ENCODE measurements at regions not wholly inside any gene's neighbourhood (a gene's known extent, or its start where the extent isn't known, plus 50 kb on each side); places are given as distances from the start of the nearest gene placed in this dataset.

DNA sequence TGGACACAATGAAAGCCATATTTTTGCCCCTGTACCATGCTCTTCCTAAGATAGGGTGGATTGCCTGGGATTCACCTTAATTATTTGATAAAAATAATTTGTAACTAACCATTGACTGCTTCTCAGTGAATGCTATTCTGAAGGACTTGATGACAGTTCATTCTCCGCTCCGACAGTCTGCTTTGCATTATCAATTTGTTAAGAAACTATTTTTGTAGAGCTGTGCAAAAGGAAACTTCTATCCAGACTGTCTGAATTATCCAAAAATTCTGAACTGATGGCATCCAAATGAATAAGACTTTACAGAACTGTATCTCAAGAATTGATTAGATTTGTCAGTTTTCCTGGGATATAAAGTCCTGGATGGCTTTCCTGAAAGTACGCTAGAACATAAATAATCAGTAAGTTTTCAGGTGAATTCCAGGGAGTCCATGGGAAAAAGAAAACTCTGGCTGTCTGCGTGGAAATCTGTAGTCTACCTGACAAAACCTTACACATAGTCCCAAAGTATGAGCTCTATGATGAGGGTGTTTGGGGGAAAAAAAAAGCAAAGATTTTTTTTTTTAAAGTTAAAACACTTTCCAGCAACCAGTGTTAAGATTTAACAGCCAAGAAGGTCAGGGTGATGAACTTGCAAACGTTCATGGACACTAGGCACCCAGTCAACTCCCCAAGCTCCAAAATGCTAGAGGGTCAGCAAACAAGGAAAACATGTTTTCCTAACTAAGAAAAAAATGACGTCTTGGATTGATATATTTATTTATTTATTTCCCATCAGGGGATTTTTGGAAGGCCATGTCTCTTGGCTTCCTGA is 291.1 kb upstream of the TBX3 start:
- Histone ChIP-seq H3K27ac (no peak overlapping the region), H3K4me1 (no peaks in the 10 kb centered on the region), H3K4me3 (replicated peaks in 1 of 3) (no peak overlapping the region), H3K27me3 (no peaks in the 10 kb centered on the region), H3K9me3 (no peaks in the 10 kb centered on the region), H3K36me3 (no peaks in the 10 kb centered on the region)
- intact Hi-C loops (cut with DNase I), result no loop called here
- DNase-seq, result no peak
- no peak for TF ChIP-seq POLR2A (IDR thresholded peaks at IDR 0.05)
- TF ChIP-seq, protein P1, sequence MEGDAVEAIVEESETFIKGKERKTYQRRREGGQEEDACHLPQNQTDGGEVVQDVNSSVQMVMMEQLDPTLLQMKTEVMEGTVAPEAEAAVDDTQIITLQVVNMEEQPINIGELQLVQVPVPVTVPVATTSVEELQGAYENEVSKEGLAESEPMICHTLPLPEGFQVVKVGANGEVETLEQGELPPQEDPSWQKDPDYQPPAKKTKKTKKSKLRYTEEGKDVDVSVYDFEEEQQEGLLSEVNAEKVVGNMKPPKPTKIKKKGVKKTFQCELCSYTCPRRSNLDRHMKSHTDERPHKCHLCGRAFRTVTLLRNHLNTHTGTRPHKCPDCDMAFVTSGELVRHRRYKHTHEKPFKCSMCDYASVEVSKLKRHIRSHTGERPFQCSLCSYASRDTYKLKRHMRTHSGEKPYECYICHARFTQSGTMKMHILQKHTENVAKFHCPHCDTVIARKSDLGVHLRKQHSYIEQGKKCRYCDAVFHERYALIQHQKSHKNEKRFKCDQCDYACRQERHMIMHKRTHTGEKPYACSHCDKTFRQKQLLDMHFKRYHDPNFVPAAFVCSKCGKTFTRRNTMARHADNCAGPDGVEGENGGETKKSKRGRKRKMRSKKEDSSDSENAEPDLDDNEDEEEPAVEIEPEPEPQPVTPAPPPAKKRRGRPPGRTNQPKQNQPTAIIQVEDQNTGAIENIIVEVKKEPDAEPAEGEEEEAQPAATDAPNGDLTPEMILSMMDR (IDR thresholded peaks at IDR 0.05), result no peak
- 76 to 81% methylated on average over 6 of the region's 6 CpGs for WGBS, 2 donors

DNA sequence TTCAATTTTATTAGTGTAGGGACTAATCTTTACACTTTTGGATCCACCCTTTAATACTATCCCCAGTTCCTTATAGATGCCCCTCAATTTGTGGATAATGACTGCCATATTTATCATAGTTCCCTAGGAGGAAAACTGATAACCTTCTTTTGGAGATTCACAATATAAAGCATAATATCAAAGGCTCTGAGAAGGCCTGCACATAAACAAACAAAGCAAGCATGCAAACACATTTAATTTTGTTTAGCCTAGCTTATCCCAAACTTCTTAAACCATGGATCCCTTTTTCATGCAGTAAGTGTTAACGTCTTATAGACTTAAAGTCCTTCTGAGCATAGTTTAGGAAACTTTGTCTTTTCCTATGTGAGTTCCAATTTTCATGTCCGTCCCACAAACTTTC is 290.4 kb upstream of the TBX3 start:
- Histone ChIP-seq H3K27me3 (no peaks in the 10 kb centered on the region), H3K4me3 (replicated peaks in 1 of 3) (no peak overlapping the region), H3K36me3 (no peaks in the 10 kb centered on the region), H3K9me3 (no peaks in the 10 kb centered on the region), H3K27ac (no peak overlapping the region), H3K4me1 (no peaks in the 10 kb centered on the region)
- no peak for DNase-seq
- intact Hi-C loops (cut with DNase I), result no loop called here
- TF ChIP-seq, protein P1 (IDR thresholded peaks at IDR 0.05), result no peak
- no peak for TF ChIP-seq POLR2A (IDR thresholded peaks at IDR 0.05)
- 87% methylated on average over 2 of the region's 2 CpGs for WGBS, 2 donors

DNA sequence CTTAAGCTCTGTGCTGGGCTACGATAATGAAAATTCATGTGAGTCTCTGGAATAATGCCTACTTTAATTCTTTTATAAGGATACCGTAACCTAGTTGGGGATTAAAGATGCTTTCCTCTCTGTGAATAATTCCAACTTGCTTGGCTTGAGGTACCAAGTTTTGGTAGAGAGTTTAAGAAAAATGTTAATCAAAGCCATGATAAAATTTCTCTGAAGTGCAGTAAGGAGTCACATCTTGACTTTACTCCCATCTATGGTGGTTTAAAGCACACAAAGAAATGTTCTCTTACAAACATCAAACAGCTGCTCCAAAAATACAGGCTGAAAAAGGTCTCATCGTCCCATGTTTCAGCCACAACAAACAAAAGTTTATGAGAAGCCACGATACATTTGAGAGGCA is 284.8 kb upstream of the TBX3 start:
- H3K9me3 ChIP-seq, result no peaks in the 10 kb centered on the region
- no peak for DNase-seq
- H3K36me3 ChIP-seq, result no peaks in the 10 kb centered on the region
- H3K4me3 ChIP-seq (replicated peaks in 1 of 3), result no peak overlapping the region
- H3K4me1 ChIP-seq, result no peaks in the 10 kb centered on the region
- no peaks in the 10 kb centered on the region for H3K27me3 ChIP-seq
- 87 to 89% methylated on average over 4 of the region's 4 CpGs for whole genome bisulfite sequencing, 2 donors
- TF ChIP-seq POLR2A (IDR thresholded peaks at IDR 0.05), result no peak
- TF ChIP-seq, protein P1 (IDR thresholded peaks at IDR 0.05), result no peak
- intact Hi-C loops (cut with DNase I), result no loop called here
- H3K27ac ChIP-seq, result no peak overlapping the region

DNA sequence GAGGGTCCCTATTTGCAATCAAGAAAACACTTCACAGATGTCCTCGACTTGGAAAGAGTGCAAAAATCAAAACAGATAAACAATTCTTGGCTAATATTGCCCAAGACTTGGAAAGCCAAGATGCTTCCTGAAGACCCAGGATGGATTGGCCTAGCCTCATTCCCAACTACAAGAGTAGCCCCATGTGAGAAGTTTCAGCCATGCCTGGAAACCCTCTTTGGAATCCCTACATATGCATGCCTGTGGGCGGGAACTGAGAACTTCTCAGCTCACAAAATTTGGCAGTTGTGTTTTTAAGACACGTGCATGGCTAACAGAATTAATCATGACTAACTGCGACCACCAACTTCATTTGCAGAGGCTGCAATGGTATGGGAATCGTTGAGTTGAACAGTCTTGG is 283.2 kb upstream of the TBX3 start:
- 78 to 84% methylated on average over 5 of the region's 5 CpGs for WGBS, 2 donors
- no peaks in the 10 kb centered on the region for H3K27me3 ChIP-seq
- no peak overlapping the region for H3K4me3 ChIP-seq (replicated peaks in 1 of 3)
- H3K27ac ChIP-seq, result no peak overlapping the region
- no peak for DNase-seq
- H3K9me3 ChIP-seq, result no peaks in the 10 kb centered on the region
- intact Hi-C loops (cut with DNase I), result no loop called here
- H3K4me1 ChIP-seq, result no peaks in the 10 kb centered on the region
- TF ChIP-seq, protein P1 (IDR thresholded peaks at IDR 0.05), result no peak
- TF ChIP-seq POLR2A (IDR thresholded peaks at IDR 0.05), result no peak
- H3K36me3 ChIP-seq, result no peaks in the 10 kb centered on the region

DNA sequence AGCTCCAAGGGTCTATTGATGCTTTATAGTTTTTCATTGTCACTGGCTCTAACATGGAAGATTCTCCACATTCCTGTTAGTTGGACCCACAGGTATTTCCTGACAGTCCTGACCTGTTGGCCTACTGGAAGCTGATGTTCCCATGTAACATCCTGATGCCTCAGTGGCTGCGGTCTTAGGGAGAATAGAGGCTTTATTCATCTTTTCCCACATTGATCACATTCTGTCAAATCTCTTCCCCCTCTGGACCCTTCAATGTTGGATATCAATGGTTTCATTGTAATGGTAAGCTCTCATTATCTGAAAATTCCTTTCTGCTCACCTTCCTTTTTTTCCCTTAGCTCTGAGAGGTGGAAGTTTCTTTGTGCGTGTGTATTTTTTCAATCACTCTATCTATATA is 280.9 kb upstream of the TBX3 start:
- TF ChIP-seq, protein P1 (IDR thresholded peaks at IDR 0.05), result no peak

More for the DNA sequence above, 280.9 kb upstream of the TBX3 start:
- Histone ChIP-seq H3K27ac (no peak overlapping the region), H3K4me1 (no peaks in the 10 kb centered on the region), H3K4me3 (replicated peaks in 1 of 3) (no peak overlapping the region), H3K9me3 (no peaks in the 10 kb centered on the region), H3K36me3 (no peaks in the 10 kb centered on the region), H3K27me3 (no peaks in the 10 kb centered on the region)
- DNase-seq, result no peak
- 91 to 93% methylated on average over 2 of the region's 2 CpGs for WGBS, 2 donors
- intact Hi-C loops (cut with DNase I), result no loop called here

Measured in thyroid gland (tissue), 4 donors.